NT2/D1 (cell line): ENCODE measurements at regions not wholly inside any gene's neighbourhood (a gene's known extent, or its start where the extent isn't known, plus 50 kb on each side); places are given as distances from the start of the nearest gene placed in this dataset.

ENCODE experiments used
- DNase-seq: peaks from one replicate; pipeline ENCODE4 v3.0.0-alpha.2; 2011; ENCODE audit warnings: low read depth, low spot score
- H3K27me3 ChIP-seq: 2 replicates; pipeline ENCODE4 v1.6.0; 2011; ENCODE audit warnings: mild to moderate bottlenecking; ENCODE audit not compliant: insufficient read length, insufficient read depth
- H3K36me3 ChIP-seq: 2 replicates; pipeline ENCODE4 v1.6.1; 2011; ENCODE audit warnings: mild to moderate bottlenecking, low read length, mixed read lengths; ENCODE audit not compliant: insufficient read depth, insufficient read length
- H3K4me1 ChIP-seq: 2 replicates; pipeline ENCODE4 v1.5.1; 2011; ENCODE audit not compliant: insufficient read depth, insufficient read length
- H3K4me3 ChIP-seq: 2 replicates; pipeline ENCODE4 v1.5.1; 2011; ENCODE audit warnings: low read depth; ENCODE audit not compliant: insufficient read length
- H3K9ac ChIP-seq: 2 replicates; pipeline ENCODE4 v1.6.0; 2011; ENCODE audit warnings: low read depth; ENCODE audit not compliant: insufficient read length
- H3K9me3 ChIP-seq: 2 replicates; pipeline ENCODE4 v1.5.1; 2011; ENCODE audit warnings: mild to moderate bottlenecking, low read length; ENCODE audit not compliant: insufficient read depth
- SUZ12 ChIP-seq: IDR thresholded peaks from 2 replicates; pipeline ENCODE4 v1.6.1; 2011; ENCODE audit not compliant: insufficient read length, insufficient read depth; ENCODE audit errors: extremely low read depth
- YY1 ChIP-seq: IDR thresholded peaks from 2 replicates; pipeline ENCODE4 v1.6.1; 2011; ENCODE audit not compliant: insufficient read length, insufficient read depth
- ZNF274 ChIP-seq: IDR thresholded peaks from 2 replicates; pipeline ENCODE4 v1.6.1; 2011; ENCODE audit warnings: mild to moderate bottlenecking, low read depth, low read length

DNA sequence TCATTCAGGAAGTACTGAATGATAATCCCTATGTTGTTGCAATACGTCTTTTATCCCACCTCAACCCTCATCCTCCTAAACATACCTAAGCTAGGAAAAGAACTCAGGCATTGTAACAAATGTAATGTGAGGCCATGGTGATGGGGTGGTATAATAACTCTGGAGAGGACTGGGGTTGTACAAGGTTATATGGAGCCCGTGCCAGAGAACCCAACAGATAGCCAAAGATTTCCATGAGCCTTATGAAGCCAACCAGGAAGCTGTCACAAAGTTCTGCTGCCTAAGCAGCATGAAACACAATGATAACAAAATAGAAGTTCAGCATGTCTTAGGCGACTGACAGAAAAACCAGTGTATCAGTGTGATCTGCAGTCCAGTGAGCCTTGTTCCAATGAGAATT lies 394.1 kb upstream of the NBEA start:
- H3K9me3 ChIP-seq = no peaks in the 10 kb centered on the region
- no peak for TF ChIP-seq YY1
- no peak for TF ChIP-seq ZNF274
- no peak for TF ChIP-seq SUZ12
- H3K4me1 ChIP-seq = no peaks in the 10 kb centered on the region
- H3K9ac ChIP-seq = no peak overlapping the region
- H3K36me3 ChIP-seq = no peaks in the 10 kb centered on the region
- H3K4me3 ChIP-seq = no peak overlapping the region
- DNase-seq = no peak
- H3K27me3 ChIP-seq = no peaks in the 10 kb centered on the region

DNA sequence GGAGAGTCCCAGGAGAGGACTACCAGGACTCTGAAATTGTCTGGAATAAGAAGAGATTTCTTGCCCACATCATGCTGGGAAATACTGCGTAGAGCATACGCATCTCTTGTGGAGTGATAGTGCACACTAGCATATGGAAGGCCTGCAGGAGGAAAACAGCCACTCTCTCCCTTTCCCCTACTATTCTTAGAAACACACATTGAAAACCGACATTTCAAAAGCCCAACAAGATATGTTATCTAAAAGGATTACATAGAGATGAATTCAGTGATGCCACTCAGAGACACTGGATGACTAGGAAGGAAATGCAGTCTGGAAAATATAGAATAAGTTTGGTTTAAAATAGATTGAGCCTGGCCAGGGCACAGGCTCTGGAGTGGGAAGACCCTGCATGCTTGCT lies 388.7 kb upstream of the NBEA start:
- Histone ChIP-seq H3K27me3 (no peaks in the 10 kb centered on the region), H3K9me3 (no peaks in the 10 kb centered on the region), H3K4me3 (no peak overlapping the region), H3K9ac (no peak overlapping the region), H3K36me3 (no peaks in the 10 kb centered on the region), H3K4me1 (no peaks in the 10 kb centered on the region)
- DNase-seq = no peak
- TF ChIP-seq ZNF274 = no peak
- TF ChIP-seq YY1 = no peak
- TF ChIP-seq SUZ12 = no peak

DNA sequence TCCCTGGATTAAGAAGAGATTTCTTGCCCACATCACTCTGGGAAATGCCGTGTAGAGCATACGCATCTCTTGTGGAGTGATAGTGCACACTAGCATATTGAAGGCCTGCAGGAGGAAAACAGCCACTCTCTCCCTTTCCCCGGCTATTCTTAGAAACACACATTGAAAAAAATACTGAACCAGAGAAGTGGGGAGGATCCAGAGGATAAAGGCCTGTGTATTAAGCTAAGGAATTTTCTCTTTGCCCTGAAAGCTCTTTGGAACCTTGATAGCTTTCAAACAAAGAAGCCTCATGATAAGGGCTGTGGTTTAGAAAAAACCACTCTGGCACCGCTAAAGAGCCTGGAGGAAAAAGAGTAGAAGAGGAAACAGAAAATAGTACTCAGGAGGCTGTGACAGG lies 386.1 kb upstream of the NBEA start:
- no peak overlapping the region for H3K9ac ChIP-seq
- no peaks in the 10 kb centered on the region for H3K4me1 ChIP-seq
- H3K27me3 ChIP-seq = no peaks in the 10 kb centered on the region
- no peaks in the 10 kb centered on the region for H3K9me3 ChIP-seq
- no peak for DNase-seq
- H3K36me3 ChIP-seq = no peaks in the 10 kb centered on the region
- no peak overlapping the region for H3K4me3 ChIP-seq
- TF ChIP-seq ZNF274 = no peak
- TF ChIP-seq YY1 = no peak
- TF ChIP-seq SUZ12 = no peak

DNA sequence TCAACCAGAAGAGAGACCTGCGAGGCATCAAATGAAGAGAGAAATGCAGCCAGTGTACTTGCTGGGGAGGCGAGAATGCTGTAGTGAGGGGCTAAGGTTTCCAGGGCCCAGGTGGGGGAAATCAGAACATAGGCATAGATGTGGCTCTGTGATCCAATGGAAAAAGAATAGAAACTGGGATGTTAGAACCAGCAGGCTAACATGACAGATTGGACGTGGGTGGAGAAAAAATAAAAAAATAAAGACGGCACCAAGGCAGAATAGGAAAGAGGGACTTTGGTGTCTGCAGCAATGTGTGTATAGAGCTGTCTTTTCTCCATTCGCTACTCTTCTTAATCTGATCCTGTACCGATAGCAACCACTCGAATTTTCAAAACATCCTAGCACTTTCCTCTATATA lies 381.0 kb upstream of the NBEA start:
- no peak for DNase-seq
- Histone ChIP-seq H3K4me1 (no peaks in the 10 kb centered on the region), H3K36me3 (no peaks in the 10 kb centered on the region), H3K9ac (no peak overlapping the region), H3K9me3 (no peaks in the 10 kb centered on the region), H3K27me3 (no peaks in the 10 kb centered on the region), H3K4me3 (no peak overlapping the region)
- no peak for TF ChIP-seq ZNF274
- no peak for TF ChIP-seq YY1
- TF ChIP-seq SUZ12 = no peak

DNA sequence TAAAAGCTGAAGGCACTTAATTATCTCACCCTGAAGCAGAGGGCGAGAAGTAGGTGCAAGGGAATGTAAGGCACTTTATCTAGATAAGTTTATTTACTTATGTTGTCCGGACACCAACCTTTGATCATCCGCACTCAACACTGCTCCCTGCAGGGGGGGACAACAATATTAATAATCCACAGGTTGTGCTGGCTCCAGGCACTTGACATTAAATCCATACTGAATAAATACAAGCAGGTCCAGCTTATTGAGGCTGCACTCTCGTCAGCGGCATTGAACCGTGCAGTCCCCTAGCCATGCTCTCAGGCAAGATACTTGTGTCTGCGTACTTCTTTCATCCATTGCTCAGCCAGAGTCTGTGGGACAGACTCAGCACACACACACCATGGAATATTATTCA lies 374.5 kb upstream of the NBEA start:
- H3K4me1 ChIP-seq = no peaks in the 10 kb centered on the region
- H3K9me3 ChIP-seq = no peaks in the 10 kb centered on the region
- no peak for DNase-seq
- TF ChIP-seq SUZ12 = no peak
- no peak for TF ChIP-seq YY1
- TF ChIP-seq ZNF274 = no peak
- H3K27me3 ChIP-seq = no peaks in the 10 kb centered on the region
- H3K4me3 ChIP-seq = no peak overlapping the region
- no peak overlapping the region for H3K9ac ChIP-seq
- no peaks in the 10 kb centered on the region for H3K36me3 ChIP-seq

DNA sequence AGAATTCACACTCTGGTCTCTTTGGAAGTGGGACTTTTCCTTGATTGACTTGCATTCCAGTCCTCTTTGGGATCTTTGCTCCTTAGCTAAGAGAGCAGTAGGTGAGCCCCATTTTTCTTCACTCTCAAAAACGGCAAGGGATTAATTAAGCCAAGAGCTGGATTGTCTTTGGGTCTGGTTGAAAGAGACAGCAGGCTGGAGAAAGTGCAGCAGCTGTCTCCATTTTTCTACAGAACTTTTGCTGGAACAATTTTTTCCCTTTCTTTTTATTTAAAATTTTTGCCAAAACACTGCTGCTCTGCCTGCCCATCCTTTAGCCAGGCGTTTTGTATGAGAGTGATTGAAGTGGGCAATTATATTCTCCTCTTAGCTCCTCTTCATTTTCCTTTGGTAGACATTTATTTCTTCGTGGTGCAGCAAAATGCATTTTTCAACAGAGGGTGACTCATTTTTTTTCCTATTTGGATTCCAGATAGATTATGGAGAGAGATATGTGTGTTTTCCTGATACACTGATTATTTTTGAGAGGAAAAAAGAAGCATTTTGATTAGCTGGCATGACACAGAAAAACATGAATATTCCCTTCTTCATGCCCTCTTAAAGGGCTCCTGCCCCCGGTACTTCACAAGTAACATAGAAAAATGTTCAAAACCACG lies 371.2 kb upstream of the NBEA start:
- H3K4me1 ChIP-seq = no peaks in the 10 kb centered on the region
- no peak for DNase-seq
- H3K9ac ChIP-seq = no peak overlapping the region
- H3K4me3 ChIP-seq = no peak overlapping the region
- no peaks in the 10 kb centered on the region for H3K36me3 ChIP-seq
- no peaks in the 10 kb centered on the region for H3K27me3 ChIP-seq
- H3K9me3 ChIP-seq = no peaks in the 10 kb centered on the region
- no peak for TF ChIP-seq ZNF274
- no peak for TF ChIP-seq YY1
- no peak for TF ChIP-seq SUZ12

DNA sequence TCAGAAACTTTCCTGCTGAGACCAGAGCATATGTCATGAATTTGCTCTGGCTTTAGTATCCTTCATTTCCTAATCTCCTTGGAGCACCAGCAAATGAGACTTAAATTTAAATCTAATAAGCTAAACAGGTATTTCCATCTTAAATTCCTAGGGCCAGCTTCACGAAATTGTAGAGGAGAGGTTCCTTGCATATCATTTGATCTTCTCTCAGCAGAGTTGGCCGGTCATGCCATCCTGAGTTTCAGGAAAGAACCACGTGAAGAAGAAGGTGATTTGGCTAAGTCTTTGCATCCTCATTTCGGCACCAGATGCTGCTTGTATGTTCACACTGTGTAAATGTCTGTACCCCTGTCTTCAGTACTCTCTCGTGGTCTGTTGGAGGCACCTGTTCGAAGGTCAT lies 370.4 kb upstream of the NBEA start:
- DNase-seq = no peak
- Histone ChIP-seq H3K4me3 (no peak overlapping the region), H3K9ac (no peak overlapping the region), H3K36me3 (no peaks in the 10 kb centered on the region), H3K9me3 (no peaks in the 10 kb centered on the region), H3K27me3 (no peaks in the 10 kb centered on the region), H3K4me1 (no peaks in the 10 kb centered on the region)
- no peak for TF ChIP-seq YY1
